ENCODE measurements at regions not wholly inside any gene's neighbourhood (a gene's known extent, or its start where the extent isn't known, plus 50 kb on each side); places are given as distances from the start of the nearest gene placed in this dataset.

- TF ChIP-seq RELB (IDR thresholded peaks at IDR 0.05; ENCODE audit: low read depth): no peak
- TF ChIP-seq ZNF24 (IDR thresholded peaks at IDR 0.05): no peak
- no peak for TF ChIP-seq CTCF (IDR thresholded peaks at IDR 0.05 in 2 of 3, conservative IDR thresholded peaks at IDR 0.05 in 1 of 3; ENCODE audit: control insufficient read depth in 2 of 3, extremely low read depth in 1 of 3, insufficient read depth in 1 of 3, low read depth in 3 of 3, low read length in 3 of 3)
- TF ChIP-seq ELK1 (IDR thresholded peaks at IDR 0.05; ENCODE audit: low read depth, low read length): no peak
- TF ChIP-seq IRF3 (IDR thresholded peaks at IDR 0.05): no peak
- TF ChIP-seq NFIC (IDR thresholded peaks at IDR 0.05; ENCODE audit: low read depth, low read length): no peak
- TF ChIP-seq SMC3 (IDR thresholded peaks at IDR 0.05; ENCODE audit: borderline replicate concordance, low read length): no peak
- TF ChIP-seq MAX (IDR thresholded peaks at IDR 0.05; ENCODE audit: low read depth, low read length): no peak
- TF ChIP-seq ZNF207 (IDR thresholded peaks at IDR 0.05; ENCODE audit: borderline replicate concordance): no peak
- TF ChIP-seq POLR2A (IDR thresholded peaks at IDR 0.05; ENCODE audit: low read depth, low read length): no peak
- TF ChIP-seq POLR2AphosphoS5 (IDR thresholded peaks at IDR 0.05; ENCODE audit: low read length): no peak
- TF ChIP-seq STAT3 (IDR thresholded peaks at IDR 0.05; ENCODE audit: low read depth, low read length): no peak
- TF ChIP-seq RAD21 (IDR thresholded peaks at IDR 0.05; ENCODE audit: insufficient read depth, low read depth, low read length): no peak
These were observed 293.8 kb upstream of the CHAC2 start for GRCh38 chr2:53473775-53474311.
